CD4-positive, alpha-beta memory T cell (primary cell): ENCODE measurements at regions not wholly inside any gene's neighbourhood (a gene's known extent, or its start where the extent isn't known, plus 50 kb on each side); places are given as distances from the start of the nearest gene placed in this dataset.
"Not testable (repeated sequence)": the region's sequence is repeated elsewhere in the genome, so short reads cannot be mapped to it uniquely, and the experiment has no call there.

ENCODE experiments used
- CTCF ChIA-PET: fragments of 350-600 bp; sonication (Branson Sonifier 250); formaldehyde crosslinking; loops from one replicate; lab custom pipeline; 2021; ENCODE audit warnings: inconsistent platforms; ENCODE audit not compliant: partially characterized antibody; lab: Charles Lee
- POLR2A ChIA-PET: fragments of 350-600 bp; sonication (Branson Sonifier 250); formaldehyde crosslinking; loops from one replicate; lab custom pipeline; 2021; ENCODE audit not compliant: partially characterized antibody; lab: Charles Lee
- DNase-seq, 5 donors: peaks; one replicate each; pipeline versions ENCODE4 v3.0.0 to v3.0.0-alpha.2; 2020 to 2022; ENCODE audit warnings: mixed read lengths in 1 of 5
- H3K27ac ChIP-seq: one replicate; pipeline ENCODE4 v1.7.0; 2013; ENCODE audit warnings: low read depth, low read length
- H3K27me3 ChIP-seq: 2 replicates; pipeline ENCODE4 v1.7.0; 2013; ENCODE audit warnings: mild to moderate bottlenecking, low read length, moderate library complexity; ENCODE audit not compliant: insufficient read depth
- H3K36me3 ChIP-seq: 2 replicates; pipeline ENCODE4 v1.7.0; 2013; ENCODE audit warnings: mild to moderate bottlenecking, low read length, moderate library complexity; ENCODE audit not compliant: insufficient read depth
- H3K4me1 ChIP-seq: 2 replicates; pipeline ENCODE4 v1.7.0; 2013; ENCODE audit warnings: mild to moderate bottlenecking, low read length, moderate library complexity; ENCODE audit not compliant: insufficient read depth
- H3K4me3 ChIP-seq, 2 donors: one replicate each; pipeline ENCODE4 v1.7.0; 2013; ENCODE audit warnings: low read length in 2 of 2, mild to moderate bottlenecking in 1 of 2
- H3K9me3 ChIP-seq, 2 donors: one replicate each; pipeline ENCODE4 v1.7.0; 2013; ENCODE audit warnings: low read length in 2 of 2, control low read depth in 1 of 2; ENCODE audit not compliant: control insufficient read depth in 1 of 2
- H3K27ac Mint-ChIP-seq, 7 donors: one replicate each; pipeline ENCODE4 v1.8.0; 2020 to 2021; ENCODE audit warnings: mixed read lengths in 7 of 7, mild to moderate bottlenecking in 6 of 7, inconsistent platforms in 3 of 7, moderate library complexity in 3 of 7
- H3K27me3 Mint-ChIP-seq, 2 donors: one replicate each; pipeline ENCODE4 v1.8.0; 2020 to 2021; ENCODE audit warnings: mixed read lengths in 2 of 2
- H3K36me3 Mint-ChIP-seq, 2 donors: one replicate each; pipeline ENCODE4 v1.8.0; 2020 to 2021; ENCODE audit warnings: mixed read lengths in 2 of 2, inconsistent platforms in 1 of 2, mild to moderate bottlenecking in 1 of 2
- H3K4me1 Mint-ChIP-seq, 4 donors: one replicate each; pipeline ENCODE4 v1.8.0; 2020 to 2021; ENCODE audit warnings: mixed read lengths in 4 of 4, mild to moderate bottlenecking in 1 of 4
- H3K4me3 Mint-ChIP-seq, 8 donors: one replicate each; pipeline ENCODE4 v1.8.0; 2020 to 2021; ENCODE audit warnings: mixed read lengths in 8 of 8, mild to moderate bottlenecking in 7 of 8, moderate library complexity in 6 of 8, inconsistent platforms in 3 of 8
- H3K9me3 Mint-ChIP-seq, 8 donors: one replicate each; pipeline ENCODE4 v1.8.0; 2020 to 2021; ENCODE audit warnings: mixed read lengths in 8 of 8, mild to moderate bottlenecking in 5 of 8, inconsistent platforms in 3 of 8, moderate library complexity in 1 of 8
- intact Hi-C: fragments of 100-400 bp; cut with micrococcal nuclease; formaldehyde crosslinking; loops from one replicate; pipeline ENCODE4 v1.15.1; 2023

GRCh38 chr2:208726242-208726641, 319.6 kb downstream of the PTH2R start:
- H3K36me3 Mint-ChIP-seq = no peaks in the 10 kb centered on the region
- peaks cover 0 to 5% (median 0%) of the 10 kb centered on the region in 8 donors for H3K9me3 Mint-ChIP-seq
- intact Hi-C loops = no loop called here
- POLR2A ChIA-PET = no interaction called here
- Histone ChIP-seq H3K4me1 (no peaks in the 10 kb centered on the region), H3K27me3 (no peaks in the 10 kb centered on the region), H3K27ac (no peak overlapping the region), H3K4me3 (no peak overlapping the region), H3K9me3 (peaks cover 0 to 3% of the 10 kb centered on the region in 2 donors), H3K36me3 (no peaks in the 10 kb centered on the region)
- H3K27ac Mint-ChIP-seq = no peak overlapping the region
- no peaks in the 10 kb centered on the region for H3K27me3 Mint-ChIP-seq
- H3K4me1 Mint-ChIP-seq = no peaks in the 10 kb centered on the region
- CTCF ChIA-PET = no interaction called here
- no peak for DNase-seq
- no peak overlapping the region for H3K4me3 Mint-ChIP-seq

DNA sequence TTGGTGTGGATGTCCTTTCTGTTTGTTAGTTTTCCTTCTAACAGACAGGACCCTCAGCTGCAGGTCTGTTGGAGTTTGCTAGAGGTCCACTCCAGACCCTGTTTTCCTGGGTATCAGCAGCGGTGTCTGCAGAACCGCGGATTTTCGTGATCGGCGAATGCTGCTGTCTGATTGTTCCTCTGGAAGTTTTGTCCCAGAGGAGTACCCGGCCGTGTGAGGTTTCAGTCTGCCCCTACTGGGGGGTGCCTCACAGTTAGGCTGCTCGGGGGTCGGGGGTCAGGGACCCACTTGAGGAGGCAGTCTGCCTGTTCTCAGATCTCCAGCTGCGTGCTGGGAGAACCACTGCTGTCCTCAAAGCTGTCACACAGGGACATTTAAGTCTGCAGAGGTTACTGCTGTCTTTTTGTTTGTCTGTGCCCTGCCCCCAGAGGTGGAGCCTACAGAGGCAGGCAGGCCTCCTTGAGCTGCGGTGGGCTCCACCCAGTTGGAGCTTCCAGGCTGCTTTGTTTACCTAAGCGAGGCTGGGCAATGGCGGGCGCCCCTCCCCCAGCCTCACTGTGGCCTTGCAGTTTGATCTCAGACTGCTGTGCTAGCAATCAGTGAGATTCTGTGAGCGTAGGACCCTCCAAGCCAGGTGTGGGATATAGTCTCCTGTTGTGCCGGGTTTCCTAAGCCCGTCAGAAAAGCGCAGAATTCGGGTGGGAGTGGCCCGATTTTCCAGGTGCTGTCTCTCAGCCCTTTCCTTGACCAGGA, 345.2 kb downstream of the PTH2R start:
- H3K27ac ChIP-seq, H3K4me1 Mint-ChIP-seq, H3K27me3 Mint-ChIP-seq, POLR2A ChIA-PET, H3K27ac Mint-ChIP-seq, H3K9me3 ChIP-seq, H3K27me3 ChIP-seq, intact Hi-C loops, H3K36me3 Mint-ChIP-seq, DNase-seq, H3K4me3 ChIP-seq, H3K4me1 ChIP-seq, H3K4me3 Mint-ChIP-seq, H3K36me3 ChIP-seq, CTCF ChIA-PET: not testable (repeated sequence)
- H3K9me3 Mint-ChIP-seq = peaks cover 2 to 24% (median 12%) of the 10 kb centered on the region in 8 donors

GRCh38 chr2:208757364-208757763, 350.8 kb downstream of the PTH2R start:
- no peaks in the 10 kb centered on the region for H3K36me3 Mint-ChIP-seq

GRCh38 chr2:208773074-208773473, 366.5 kb downstream of the PTH2R start:
- H3K4me3 Mint-ChIP-seq, H3K27ac ChIP-seq, CTCF ChIA-PET, intact Hi-C loops, H3K27me3 ChIP-seq, H3K27me3 Mint-ChIP-seq, DNase-seq, H3K9me3 ChIP-seq, H3K36me3 Mint-ChIP-seq, H3K4me1 Mint-ChIP-seq, H3K4me3 ChIP-seq, POLR2A ChIA-PET, H3K36me3 ChIP-seq, H3K27ac Mint-ChIP-seq, H3K4me1 ChIP-seq: not testable (repeated sequence)
- H3K9me3 Mint-ChIP-seq = peaks cover 0 to 16% (median 3%) of the 10 kb centered on the region in 8 donors

More at GRCh38 chr2:208757364-208757763, 350.8 kb downstream of the PTH2R start:
- no peak for DNase-seq
- Histone ChIP-seq H3K4me3 (no peak overlapping the region), H3K9me3 (no peaks in the 10 kb centered on the region), H3K4me1 (no peaks in the 10 kb centered on the region), H3K27ac (no peak overlapping the region), H3K36me3 (no peaks in the 10 kb centered on the region), H3K27me3 (no peaks in the 10 kb centered on the region)
- CTCF ChIA-PET = no interaction called here
- H3K27me3 Mint-ChIP-seq = no peaks in the 10 kb centered on the region
- no peak overlapping the region for H3K27ac Mint-ChIP-seq
- POLR2A ChIA-PET = no interaction called here
- no peak overlapping the region for H3K4me3 Mint-ChIP-seq
- H3K9me3 Mint-ChIP-seq = peaks cover 0 to 28% (median 10%) of the 10 kb centered on the region in 8 donors
- intact Hi-C loops = no loop called here
- H3K4me1 Mint-ChIP-seq = no peaks in the 10 kb centered on the region

DNA sequence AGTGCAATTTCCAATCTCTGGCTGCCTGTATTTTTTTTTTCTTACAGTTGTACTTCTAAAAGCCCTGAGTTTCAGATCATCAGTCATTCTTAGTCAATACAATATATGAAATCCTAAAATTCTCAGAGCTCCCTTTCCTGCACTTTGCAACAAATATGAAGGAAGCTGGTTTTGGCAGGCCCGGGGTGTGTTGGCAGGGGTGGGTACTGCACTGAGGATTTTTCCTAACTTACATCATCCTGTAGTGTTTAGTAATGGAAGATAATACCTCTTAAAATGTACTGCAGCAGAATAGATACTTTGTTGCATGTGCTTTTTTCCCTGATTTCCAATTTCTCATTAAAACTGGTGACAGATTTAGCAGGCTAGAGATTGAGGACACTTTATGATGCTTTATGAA, 374.6 kb downstream of the PTH2R start:
- ChIA-PET CTCF (no interaction called here), POLR2A (no interaction called here)
- Histone ChIP-seq H3K9me3 (no peaks in the 10 kb centered on the region), H3K4me1 (no peaks in the 10 kb centered on the region), H3K27me3 (no peaks in the 10 kb centered on the region), H3K36me3 (no peaks in the 10 kb centered on the region), H3K27ac (no peak overlapping the region), H3K4me3 (no peak overlapping the region)
- no peaks in the 10 kb centered on the region for H3K4me1 Mint-ChIP-seq
- H3K27me3 Mint-ChIP-seq = no peaks in the 10 kb centered on the region
- no peak overlapping the region for H3K4me3 Mint-ChIP-seq
- DNase-seq = no peak
- H3K27ac Mint-ChIP-seq = no peak overlapping the region
- no peaks in the 10 kb centered on the region for H3K36me3 Mint-ChIP-seq
- H3K9me3 Mint-ChIP-seq = peaks cover 0 to 16% (median 4%) of the 10 kb centered on the region in 8 donors
- intact Hi-C loops = no loop called here

DNA sequence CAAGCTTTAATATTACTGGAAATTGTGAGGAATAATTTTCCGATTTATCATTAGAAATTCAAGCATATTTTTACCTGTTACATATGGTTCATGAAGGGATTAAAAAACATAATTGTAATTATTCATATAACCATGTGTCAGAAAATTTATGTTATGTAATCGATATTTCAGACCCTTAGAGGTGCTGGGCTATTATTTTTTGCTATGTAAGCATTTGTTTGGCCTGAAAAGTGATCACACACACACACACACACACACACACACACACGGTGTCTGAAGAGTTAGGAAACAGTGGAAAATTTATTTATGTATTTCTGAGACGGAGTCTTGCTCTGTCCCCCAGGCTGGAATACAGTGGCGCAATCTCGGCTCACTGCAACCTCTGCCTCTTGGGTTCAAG, 375.5 kb downstream of the PTH2R start:
- Histone ChIP-seq H3K9me3 (no peaks in the 10 kb centered on the region), H3K27me3 (no peaks in the 10 kb centered on the region), H3K27ac (no peak overlapping the region), H3K4me1 (no peaks in the 10 kb centered on the region), H3K4me3 (no peak overlapping the region), H3K36me3 (no peaks in the 10 kb centered on the region)
- no peak for DNase-seq
- Mint-ChIP-seq H3K27ac (no peak overlapping the region), H3K4me3 (no peak overlapping the region), H3K27me3 (no peaks in the 10 kb centered on the region), H3K36me3 (no peaks in the 10 kb centered on the region), H3K4me1 (no peaks in the 10 kb centered on the region), H3K9me3 (peaks cover 0 to 10% (median 2%) of the 10 kb centered on the region in 8 donors)
- POLR2A ChIA-PET = no interaction called here
- CTCF ChIA-PET = no interaction called here
- intact Hi-C loops = no loop called here

GRCh38 chr2:208783184-208783583, 376.6 kb downstream of the PTH2R start:
- intact Hi-C loops = no loop called here
- no peaks in the 10 kb centered on the region for H3K27me3 ChIP-seq
- ChIA-PET POLR2A (no interaction called here), CTCF (no interaction called here)
- H3K4me3 ChIP-seq = no peak overlapping the region
- Mint-ChIP-seq H3K4me3 (no peak overlapping the region), H3K4me1 (no peaks in the 10 kb centered on the region), H3K9me3 (peaks cover 0 to 8% (median 3%) of the 10 kb centered on the region in 8 donors), H3K27ac (no peak overlapping the region), H3K36me3 (no peaks in the 10 kb centered on the region), H3K27me3 (no peaks in the 10 kb centered on the region)
- H3K9me3 ChIP-seq = no peaks in the 10 kb centered on the region
- DNase-seq = no peak
- H3K36me3 ChIP-seq = no peaks in the 10 kb centered on the region
- H3K27ac ChIP-seq = no peak overlapping the region
- H3K4me1 ChIP-seq = no peaks in the 10 kb centered on the region
